IMR-90 (cell line): ENCODE measurements at regions not wholly inside any gene's neighbourhood (a gene's known extent, or its start where the extent isn't known, plus 50 kb on each side); places are given as distances from the start of the nearest gene placed in this dataset.

Experiments
- CEBPB ChIP-seq: IDR thresholded peaks from 2 replicates; pipeline ENCODE4 v1.6.1; 2012; ENCODE audit warnings: low read depth, low read length, improper control_type of control experiment
- CTCF ChIP-seq: conservative IDR thresholded peaks from 2 replicates; pipeline ENCODE4 v1.5.1; 2012; ENCODE audit warnings: mild to moderate bottlenecking, low read depth, low read length, improper control_type of control experiment
- MAFK ChIP-seq: IDR thresholded peaks from 2 replicates; pipeline ENCODE4 v1.6.1; 2012; ENCODE audit warnings: low read depth, low read length, improper control_type of control experiment
- MAZ ChIP-seq: IDR thresholded peaks from 2 replicates; pipeline ENCODE4 v1.6.1; 2012; ENCODE audit warnings: low read depth, mild to moderate bottlenecking, low read length, improper control_type of control experiment, moderate library complexity, borderline replicate concordance
- MXI1 ChIP-seq: IDR thresholded peaks from 2 replicates; pipeline ENCODE4 v1.6.1; 2012; ENCODE audit warnings: low read depth, mild to moderate bottlenecking, low read length, moderate library complexity, borderline replicate concordance
- NFE2L2 ChIP-seq: fragments of 150-350 bp; IDR thresholded peaks from 2 replicates; pipeline ENCODE4 v1.6.1; 2016; ENCODE audit warnings: low read depth, mild to moderate bottlenecking, low read length
- POLR2A ChIP-seq: IDR thresholded peaks from 2 replicates; pipeline ENCODE4 v1.6.1; 2012; ENCODE audit warnings: mild to moderate bottlenecking, low read depth, low read length
- RAD21 ChIP-seq: IDR thresholded peaks from 2 replicates; pipeline ENCODE4 v1.6.1; 2012; ENCODE audit warnings: low read length, improper control_type of control experiment
- RCOR1 ChIP-seq: IDR thresholded peaks from 2 replicates; pipeline ENCODE4 v1.6.1; 2012; ENCODE audit warnings: mild to moderate bottlenecking, low read length, improper control_type of control experiment; ENCODE audit not compliant: insufficient replicate concordance
- SMC3 ChIP-seq: fragments of 150-350 bp; IDR thresholded peaks from 2 replicates; pipeline ENCODE4 v1.6.1; 2016; ENCODE audit warnings: low read depth, mild to moderate bottlenecking, antibody characterized with exemption, low read length, moderate library complexity
- TF ChIP-seq, protein P1 (sequence below): fragments of 150-350 bp; IDR thresholded peaks from 2 replicates; pipeline ENCODE4 v1.6.1; 2016; ENCODE audit warnings: low read depth, mild to moderate bottlenecking, low read length, moderate library complexity, borderline replicate concordance
- TF ChIP-seq, protein P2 (sequence below): fragments of 150-350 bp; IDR thresholded peaks from 2 replicates; pipeline ENCODE4 v1.6.1; 2017; ENCODE audit warnings: mild to moderate bottlenecking, antibody characterized with exemption, low read length, low read depth

DNA sequence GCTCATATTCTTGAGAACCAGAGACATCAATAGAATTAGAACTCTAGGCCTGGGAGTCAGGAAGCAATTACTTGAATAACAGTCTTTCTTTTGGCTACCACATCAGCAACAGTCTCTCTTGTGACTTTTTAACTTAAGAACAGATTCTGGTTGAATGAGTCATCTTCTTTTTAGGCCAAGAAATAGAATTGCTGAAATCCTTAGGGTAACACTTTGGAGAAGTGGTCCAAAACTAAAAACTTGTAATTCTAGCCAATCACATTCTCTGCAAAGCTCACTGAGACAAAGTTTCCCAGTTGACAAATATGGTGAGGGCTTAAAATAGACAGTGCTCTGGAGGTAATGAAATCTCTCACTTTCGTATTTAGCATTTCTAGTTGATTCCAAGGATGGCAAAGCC, 238.0 kb downstream of the SHOX2 start:
- no peak for TF ChIP-seq CTCF
- TF ChIP-seq POLR2A: no peak
- TF ChIP-seq, protein P1, sequence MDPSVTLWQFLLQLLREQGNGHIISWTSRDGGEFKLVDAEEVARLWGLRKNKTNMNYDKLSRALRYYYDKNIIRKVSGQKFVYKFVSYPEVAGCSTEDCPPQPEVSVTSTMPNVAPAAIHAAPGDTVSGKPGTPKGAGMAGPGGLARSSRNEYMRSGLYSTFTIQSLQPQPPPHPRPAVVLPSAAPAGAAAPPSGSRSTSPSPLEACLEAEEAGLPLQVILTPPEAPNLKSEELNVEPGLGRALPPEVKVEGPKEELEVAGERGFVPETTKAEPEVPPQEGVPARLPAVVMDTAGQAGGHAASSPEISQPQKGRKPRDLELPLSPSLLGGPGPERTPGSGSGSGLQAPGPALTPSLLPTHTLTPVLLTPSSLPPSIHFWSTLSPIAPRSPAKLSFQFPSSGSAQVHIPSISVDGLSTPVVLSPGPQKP: no peak
- no peak for TF ChIP-seq RCOR1
- TF ChIP-seq SMC3: no peak
- TF ChIP-seq RAD21: no peak
- no peak for TF ChIP-seq NFE2L2
- no peak for TF ChIP-seq MAFK
- TF ChIP-seq, protein P2, sequence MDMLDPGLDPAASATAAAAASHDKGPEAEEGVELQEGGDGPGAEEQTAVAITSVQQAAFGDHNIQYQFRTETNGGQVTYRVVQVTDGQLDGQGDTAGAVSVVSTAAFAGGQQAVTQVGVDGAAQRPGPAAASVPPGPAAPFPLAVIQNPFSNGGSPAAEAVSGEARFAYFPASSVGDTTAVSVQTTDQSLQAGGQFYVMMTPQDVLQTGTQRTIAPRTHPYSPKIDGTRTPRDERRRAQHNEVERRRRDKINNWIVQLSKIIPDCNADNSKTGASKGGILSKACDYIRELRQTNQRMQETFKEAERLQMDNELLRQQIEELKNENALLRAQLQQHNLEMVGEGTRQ: no peak
- TF ChIP-seq CEBPB: no peak
- no peak for TF ChIP-seq MXI1
- TF ChIP-seq MAZ: no peak
